OCI-LY3 (cell line): ENCODE measurements at regions not wholly inside any gene's neighbourhood (a gene's known extent, or its start where the extent isn't known, plus 50 kb on each side); places are given as distances from the start of the nearest gene placed in this dataset.

Experiments
- H2AFZ ChIP-seq: fragments of 200-600, 300-600 bp; shearing (Covaris generic); 2 replicates; pipeline ENCODE4 v1.6.0; 2014; ENCODE audit warnings: antibody characterized with exemption, low read depth, low read length
- H3K27ac ChIP-seq: fragments of 200-600, 300-600 bp; sonication (generic); 2 replicates; pipeline ENCODE4 v1.5.1; 2014; ENCODE audit warnings: mild to moderate bottlenecking, low read length, moderate library complexity, mixed read lengths
- H3K27me3 ChIP-seq: fragments of 200-600, 300-600 bp; sonication (generic); 2 replicates; pipeline ENCODE4 v1.6.1; 2014; ENCODE audit warnings: low read depth, low read length, mixed read lengths
- H3K36me3 ChIP-seq: fragments of 200-600, 300-600 bp; sonication (generic); replicated peaks from 2 replicates; pipeline ENCODE3; 2014; ENCODE audit warnings: low read depth, low read length, mixed read lengths
- H3K4me1 ChIP-seq: fragments of 300-600, 200-600 bp; sonication (generic); 2 replicates; pipeline ENCODE4 v1.6.1; 2014; ENCODE audit warnings: low read length, mixed read lengths
- H3K4me2 ChIP-seq: fragments of 200-600, 300-600 bp; sonication (generic); 2 replicates; pipeline ENCODE4 v1.6.1; 2014; ENCODE audit warnings: low read length, mixed read lengths
- H3K4me3 ChIP-seq: fragments of 300-600, 200-600 bp; sonication (generic); 2 replicates; pipeline ENCODE4 v1.5.1; 2014; ENCODE audit warnings: antibody characterized with exemption, mild to moderate bottlenecking, low read length, moderate library complexity
- H3K79me2 ChIP-seq: fragments of 300-600, 200-600 bp; shearing (Covaris generic); 2 replicates; pipeline ENCODE4 v1.6.1; 2014; ENCODE audit warnings: mild to moderate bottlenecking, low read length, mixed read lengths
- H3K9ac ChIP-seq: fragments of 300-600, 200-600 bp; shearing (Covaris generic); 2 replicates; pipeline ENCODE4 v1.6.0; 2014; ENCODE audit warnings: mild to moderate bottlenecking, low read length, moderate library complexity
- H3K9me3 ChIP-seq: fragments of 200-600, 300-600 bp; shearing (Covaris generic); 2 replicates; pipeline ENCODE4 v1.6.1; 2014; ENCODE audit warnings: low read length, mixed read lengths; ENCODE audit not compliant: insufficient read depth
- H4K20me1 ChIP-seq: fragments of 200-600, 300-600 bp; sonication (generic); 2 replicates; pipeline ENCODE4 v1.6.1; 2016; ENCODE audit warnings: low read length, mixed read lengths; ENCODE audit not compliant: insufficient read depth
- EZH2phosphoT487 ChIP-seq: fragments of 200-600 bp; shearing (Covaris generic); IDR thresholded peaks from 2 replicates; pipeline ENCODE4 v1.6.1; 2018; ENCODE audit warnings: antibody characterized with exemption, mixed run types, low read depth
- TF ChIP-seq, protein P1 (sequence below): fragments of 200-600, 300-600 bp; sonication (generic); IDR thresholded peaks from 2 replicates; pipeline ENCODE4 v1.5.1; 2014; ENCODE audit warnings: antibody characterized with exemption, low read length, low read depth

DNA sequence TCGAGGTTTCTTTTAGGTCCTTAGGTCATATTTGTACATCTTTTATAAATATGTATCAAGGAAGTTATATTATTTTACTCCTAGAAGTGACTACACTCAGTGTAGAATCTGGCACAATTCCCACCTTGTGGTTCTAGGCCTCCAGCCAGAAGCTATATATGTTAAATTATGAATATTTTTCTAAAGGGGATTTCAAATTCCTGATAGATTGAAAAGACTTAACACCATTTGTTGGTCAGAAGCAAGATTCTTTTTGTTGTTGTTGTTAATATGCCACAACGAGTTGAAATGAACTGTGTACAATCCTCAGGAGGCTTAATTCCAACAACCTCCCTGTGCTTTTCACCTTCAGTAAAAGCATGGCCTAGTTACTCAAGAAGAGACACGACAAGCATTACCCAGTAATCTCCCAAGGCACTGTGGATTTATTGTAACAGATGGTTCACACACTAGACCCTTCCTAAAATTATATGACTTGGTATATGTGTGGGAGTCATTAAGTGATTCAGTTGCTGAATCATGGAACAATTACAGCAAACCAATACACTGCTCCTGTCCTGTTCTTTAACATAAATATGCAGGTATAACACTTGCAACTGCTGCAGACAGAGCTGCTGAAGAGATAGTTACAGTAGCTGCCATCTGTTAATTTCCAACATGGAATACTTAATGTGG lies 964.4 kb upstream of the GOT2 start:
- no peak overlapping the region for H3K27ac ChIP-seq
- TF ChIP-seq, protein P1, sequence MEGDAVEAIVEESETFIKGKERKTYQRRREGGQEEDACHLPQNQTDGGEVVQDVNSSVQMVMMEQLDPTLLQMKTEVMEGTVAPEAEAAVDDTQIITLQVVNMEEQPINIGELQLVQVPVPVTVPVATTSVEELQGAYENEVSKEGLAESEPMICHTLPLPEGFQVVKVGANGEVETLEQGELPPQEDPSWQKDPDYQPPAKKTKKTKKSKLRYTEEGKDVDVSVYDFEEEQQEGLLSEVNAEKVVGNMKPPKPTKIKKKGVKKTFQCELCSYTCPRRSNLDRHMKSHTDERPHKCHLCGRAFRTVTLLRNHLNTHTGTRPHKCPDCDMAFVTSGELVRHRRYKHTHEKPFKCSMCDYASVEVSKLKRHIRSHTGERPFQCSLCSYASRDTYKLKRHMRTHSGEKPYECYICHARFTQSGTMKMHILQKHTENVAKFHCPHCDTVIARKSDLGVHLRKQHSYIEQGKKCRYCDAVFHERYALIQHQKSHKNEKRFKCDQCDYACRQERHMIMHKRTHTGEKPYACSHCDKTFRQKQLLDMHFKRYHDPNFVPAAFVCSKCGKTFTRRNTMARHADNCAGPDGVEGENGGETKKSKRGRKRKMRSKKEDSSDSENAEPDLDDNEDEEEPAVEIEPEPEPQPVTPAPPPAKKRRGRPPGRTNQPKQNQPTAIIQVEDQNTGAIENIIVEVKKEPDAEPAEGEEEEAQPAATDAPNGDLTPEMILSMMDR: no peak
- TF ChIP-seq EZH2phosphoT487: no peak
- no peaks in the 10 kb centered on the region for H3K9me3 ChIP-seq

GRCh38 chr16:59697761-59698160 lies 963.6 kb upstream of the GOT2 start:
- Histone ChIP-seq H3K79me2 (no peaks in the 10 kb centered on the region), H3K4me3 (no peak overlapping the region), H3K9ac (no peak overlapping the region), H3K4me1 (peaks cover 6% of the 10 kb centered on the region), H4K20me1 (no peaks in the 10 kb centered on the region), H2AFZ (no peak overlapping the region), H3K4me2 (no peak overlapping the region), H3K27ac (no peak overlapping the region), H3K27me3 (no peaks in the 10 kb centered on the region), H3K9me3 (no peaks in the 10 kb centered on the region), H3K36me3 (no peaks in the 10 kb centered on the region)
- TF ChIP-seq, protein P1: no peak
- no peak for TF ChIP-seq EZH2phosphoT487

More for the DNA sequence above, 964.4 kb upstream of the GOT2 start:
- Histone ChIP-seq H3K4me2 (no peak overlapping the region), H3K9ac (no peak overlapping the region), H3K4me1 (peaks cover 12% of the 10 kb centered on the region), H4K20me1 (no peaks in the 10 kb centered on the region), H3K4me3 (no peak overlapping the region), H3K27me3 (no peaks in the 10 kb centered on the region), H2AFZ (no peak overlapping the region), H3K79me2 (no peaks in the 10 kb centered on the region), H3K36me3 (no peaks in the 10 kb centered on the region)

GRCh38 chr16:59697236-59697635 lies 963.1 kb upstream of the GOT2 start:
- H3K9ac ChIP-seq: no peak overlapping the region
- no peaks in the 10 kb centered on the region for H4K20me1 ChIP-seq
- H3K9me3 ChIP-seq: no peaks in the 10 kb centered on the region
- H3K4me3 ChIP-seq: no peak overlapping the region
- H3K4me1 ChIP-seq: peaks cover 1% of the 10 kb centered on the region
- H3K4me2 ChIP-seq: no peak overlapping the region
- no peaks in the 10 kb centered on the region for H3K27me3 ChIP-seq
- H3K79me2 ChIP-seq: no peaks in the 10 kb centered on the region
- no peaks in the 10 kb centered on the region for H3K36me3 ChIP-seq
- TF ChIP-seq EZH2phosphoT487: no peak
- TF ChIP-seq, protein P1: no peak
- H3K27ac ChIP-seq: no peak overlapping the region
- no peak overlapping the region for H2AFZ ChIP-seq

DNA sequence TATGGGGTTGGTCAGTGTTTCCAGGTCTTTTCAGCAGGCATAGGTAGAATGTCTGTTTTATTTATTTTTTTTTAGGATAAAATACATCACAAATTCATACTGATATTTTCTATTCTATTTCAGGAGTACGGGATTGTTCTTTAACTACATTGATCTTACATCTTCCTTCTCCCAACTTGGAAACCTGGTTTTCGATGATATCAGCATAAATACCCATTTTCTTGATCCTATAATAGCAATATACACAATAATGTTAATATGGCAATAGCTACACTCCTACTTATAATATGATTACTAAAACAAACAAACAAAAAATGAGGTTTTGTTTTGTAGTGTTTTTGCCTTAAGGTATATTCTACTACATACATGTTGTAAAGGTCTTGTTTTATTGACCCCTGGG lies 962.4 kb upstream of the GOT2 start:
- H3K4me3 ChIP-seq: no peak overlapping the region
- H2AFZ ChIP-seq: no peak overlapping the region
- TF ChIP-seq, protein P1: no peak
- no peak for TF ChIP-seq EZH2phosphoT487
- H3K27ac ChIP-seq: no peak overlapping the region
- H3K4me2 ChIP-seq: no peak overlapping the region
- H3K79me2 ChIP-seq: no peaks in the 10 kb centered on the region
- no peaks in the 10 kb centered on the region for H3K27me3 ChIP-seq
- no peaks in the 10 kb centered on the region for H3K36me3 ChIP-seq
- no peaks in the 10 kb centered on the region for H3K9me3 ChIP-seq
- H3K4me1 ChIP-seq: no peaks in the 10 kb centered on the region
- H4K20me1 ChIP-seq: no peaks in the 10 kb centered on the region
- no peak overlapping the region for H3K9ac ChIP-seq
